PC-3 (cell line): ENCODE measurements at regions not wholly inside any gene's neighbourhood (a gene's known extent, or its start where the extent isn't known, plus 50 kb on each side); places are given as distances from the start of the nearest gene placed in this dataset.

Experiments used
- CTCF ChIP-seq: fragments of 300-600 bp; sonication (generic); conservative IDR thresholded peaks from 2 replicates; pipeline ENCODE4 v1.5.1; 2017; ENCODE audit warnings: antibody characterized with exemption, low read depth, mild to moderate bottlenecking, low read length
- EZH2 ChIP-seq: fragments of 300-600 bp; sonication (generic); IDR thresholded peaks from one replicate; pipeline ENCODE4 v1.6.1; 2017; ENCODE audit warnings: antibody characterized with exemption, mild to moderate bottlenecking, low read length; ENCODE audit not compliant: unreplicated experiment
- EZH2phosphoT487 ChIP-seq: fragments of 300-600 bp; sonication (generic); IDR thresholded peaks from 2 replicates; pipeline ENCODE4 v1.6.1; 2018; ENCODE audit warnings: mild to moderate bottlenecking, antibody characterized with exemption, low read length, borderline replicate concordance

GRCh38 chr17:15885770-15886169, 59.2 kb upstream of the ADORA2B start:
- TF ChIP-seq CTCF = no peak
- TF ChIP-seq EZH2phosphoT487 = no peak
- TF ChIP-seq EZH2 = no peak
